ENCODE measurements at regions not wholly inside any gene's neighbourhood (a gene's known extent, or its start where the extent isn't known, plus 50 kb on each side); places are given as distances from the start of the nearest gene placed in this dataset.

GRCh38 chr18:45151645-45152044 lies 463.6 kb upstream of the SLC14A2 start:
- intact Hi-C loops (cut with DNase I; ENCODE audit: low total_unique reads): no loop called here
- DNase-seq: no peak
- no peak for TF ChIP-seq POLR2A (IDR thresholded peaks at IDR 0.05)
- TF ChIP-seq CTCF (IDR thresholded peaks at IDR 0.05): no peak
- H3K9me3 ChIP-seq: no peaks in the 10 kb centered on the region
- H3K36me3 ChIP-seq: no peaks in the 10 kb centered on the region
- no peaks in the 10 kb centered on the region for H3K27me3 ChIP-seq
- no peak overlapping the region for H3K4me3 ChIP-seq
- no peak overlapping the region for H3K27ac ChIP-seq
- no peaks in the 10 kb centered on the region for H3K4me1 ChIP-seq

DNA sequence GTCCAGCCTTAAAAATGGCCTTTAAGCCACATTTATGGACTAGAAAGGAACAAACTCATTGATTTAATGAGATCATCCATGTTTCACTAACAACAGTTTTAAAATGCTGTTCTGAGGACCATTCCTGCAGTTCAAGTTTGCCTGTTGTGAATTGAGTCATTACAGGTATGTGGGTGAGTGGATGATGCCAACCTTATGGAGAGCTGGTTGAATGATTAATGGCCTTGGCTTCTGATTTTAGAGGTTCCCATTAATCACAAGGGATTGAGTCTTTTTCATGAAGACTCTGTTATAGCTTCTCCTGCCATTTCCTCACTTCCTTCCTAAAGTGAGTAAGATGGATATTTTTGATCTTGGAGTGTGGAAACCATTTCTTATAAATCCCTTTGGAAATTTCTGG lies 459.8 kb upstream of the SLC14A2 start:
- intact Hi-C loops (cut with DNase I; ENCODE audit: low total_unique reads): no loop called here
- Histone ChIP-seq H3K27me3 (no peaks in the 10 kb centered on the region), H3K27ac (no peak overlapping the region), H3K4me3 (no peak overlapping the region), H3K36me3 (no peaks in the 10 kb centered on the region), H3K4me1 (no peaks in the 10 kb centered on the region), H3K9me3 (no peaks in the 10 kb centered on the region)
- no peak for TF ChIP-seq POLR2A (IDR thresholded peaks at IDR 0.05)
- no peak for TF ChIP-seq CTCF (IDR thresholded peaks at IDR 0.05)
- no peak for DNase-seq

GRCh38 chr18:45156946-45157345 lies 458.3 kb upstream of the SLC14A2 start:
- TF ChIP-seq CTCF (IDR thresholded peaks at IDR 0.05) (no peak), POLR2A (IDR thresholded peaks at IDR 0.05) (no peak)
- no peaks in the 10 kb centered on the region for H3K4me1 ChIP-seq
- no peak for DNase-seq
- H3K27ac ChIP-seq: no peak overlapping the region
- intact Hi-C loops (cut with DNase I; ENCODE audit: low total_unique reads): no loop called here
- no peaks in the 10 kb centered on the region for H3K27me3 ChIP-seq
- H3K4me3 ChIP-seq: no peak overlapping the region
- H3K9me3 ChIP-seq: no peaks in the 10 kb centered on the region
- no peaks in the 10 kb centered on the region for H3K36me3 ChIP-seq

- intact Hi-C loops (cut with DNase I; ENCODE audit: low total_unique reads): no loop called here
- DNase-seq: no peak
- H3K4me3 ChIP-seq: no peak overlapping the region
These were observed 457.7 kb upstream of the SLC14A2 start for GRCh38 chr18:45157576-45157975.

DNA sequence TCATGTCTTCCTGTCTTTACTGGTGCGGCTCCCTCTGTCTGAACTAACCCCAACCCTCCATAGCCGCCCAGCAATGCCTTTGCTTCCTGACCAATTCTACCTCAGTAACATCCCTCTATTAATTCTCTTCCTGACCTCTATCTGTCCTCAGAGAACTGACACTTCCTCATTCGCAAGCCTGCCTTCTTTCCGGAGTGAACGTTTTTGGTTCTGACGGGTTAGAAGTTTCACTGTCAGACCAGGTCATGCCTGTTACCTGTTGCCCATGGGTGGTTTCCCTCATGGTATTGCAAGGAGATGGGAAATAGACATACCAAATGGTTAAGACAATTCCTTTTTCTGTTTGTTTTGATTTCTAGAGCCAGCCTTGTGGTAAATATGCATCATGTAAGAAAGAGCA lies 453.4 kb upstream of the SLC14A2 start:
- no peaks in the 10 kb centered on the region for H3K27me3 ChIP-seq
- H3K4me1 ChIP-seq: no peaks in the 10 kb centered on the region
- intact Hi-C loops (cut with DNase I; ENCODE audit: low total_unique reads): no loop called here
- no peak overlapping the region for H3K4me3 ChIP-seq
- DNase-seq: no peak
- no peak for TF ChIP-seq CTCF (IDR thresholded peaks at IDR 0.05)
- no peak for TF ChIP-seq POLR2A (IDR thresholded peaks at IDR 0.05)
- H3K36me3 ChIP-seq: no peaks in the 10 kb centered on the region
- H3K27ac ChIP-seq: no peak overlapping the region
- H3K9me3 ChIP-seq: no peaks in the 10 kb centered on the region

More at GRCh38 chr18:45157576-45157975, 457.7 kb upstream of the SLC14A2 start:
- Histone ChIP-seq H3K9me3 (no peaks in the 10 kb centered on the region), H3K4me1 (no peaks in the 10 kb centered on the region), H3K27ac (no peak overlapping the region), H3K27me3 (no peaks in the 10 kb centered on the region), H3K36me3 (no peaks in the 10 kb centered on the region)
- no peak for TF ChIP-seq CTCF (IDR thresholded peaks at IDR 0.05)
- TF ChIP-seq POLR2A (IDR thresholded peaks at IDR 0.05): no peak
